H1 (cell line): ENCODE measurements at regions not wholly inside any gene's neighbourhood (a gene's known extent, or its start where the extent isn't known, plus 50 kb on each side); places are given as distances from the start of the nearest gene placed in this dataset.

Experiments used
- CTCF ChIA-PET: fragments of 300-600 bp; sonication (Branson Sonifier 250); formaldehyde crosslinking; loops from one replicate; lab custom pipeline; 2021; ENCODE audit not compliant: partially characterized antibody; lab: Charles Lee
- POLR2A ChIA-PET: fragments of 300-600 bp; sonication (Branson Sonifier 250); formaldehyde crosslinking; loops from one replicate; lab custom pipeline; 2021; ENCODE audit warnings: inconsistent platforms; ENCODE audit not compliant: partially characterized antibody; lab: Charles Lee
- DNase-seq, 2 experiments: peaks; one replicate each; pipeline versions ENCODE4 v3.0.0 to v3.0.0-alpha.2; 2010 to 2022; ENCODE audit warnings: low spot score in 2 of 2, low read depth in 1 of 2, mixed read lengths in 1 of 2
- FAIRE-seq: peaks from 2 replicates; lab custom pipeline; 2011; peaks lifted over from hg19 to GRCh38; lab: Jason Lieb, UNC
- H2AFZ ChIP-seq: 2 replicates; pipeline ENCODE4 v1.8.1; 2012; ENCODE audit warnings: low read length, inconsistent platforms
- H2AK5ac ChIP-seq: 2 replicates; pipeline ENCODE4 v1.6.1; 2013; ENCODE audit warnings: low read depth, low read length
- H2BK120ac ChIP-seq: replicated peaks from 2 replicates; pipeline ENCODE3; 2013; ENCODE audit warnings: low read depth, low read length, inconsistent platforms
- H2BK12ac ChIP-seq: 2 replicates; pipeline ENCODE4 v1.6.1; 2013; ENCODE audit warnings: low read depth, low read length
- H2BK15ac ChIP-seq: 2 replicates; pipeline ENCODE4 v1.6.1; 2013; ENCODE audit warnings: low read length
- H2BK20ac ChIP-seq: 2 replicates; pipeline ENCODE4 v1.6.1; 2013; ENCODE audit warnings: low read length
- H2BK5ac ChIP-seq: 2 replicates; pipeline ENCODE4 v1.6.1; 2013; ENCODE audit warnings: low read depth, low read length
- H3K14ac ChIP-seq: 2 replicates; pipeline ENCODE4 v1.6.1; 2013; ENCODE audit warnings: inconsistent platforms; ENCODE audit not compliant: insufficient read length
- H3K18ac ChIP-seq: 2 replicates; pipeline ENCODE4 v1.6.1; 2013; ENCODE audit warnings: low read length; ENCODE audit errors: extremely low read depth
- H3K23ac ChIP-seq: 2 replicates; pipeline ENCODE4 v1.6.1; 2013; ENCODE audit warnings: inconsistent platforms; ENCODE audit not compliant: insufficient read length
- H3K23me2 ChIP-seq: 2 replicates; pipeline ENCODE4 v1.6.1; 2013; ENCODE audit warnings: low read depth, low read length
- H3K27ac ChIP-seq: 2 replicates; pipeline ENCODE4 v1.6.1; 2011; ENCODE audit warnings: low read depth, low read length, inconsistent platforms
- H3K27me3 ChIP-seq, 4 experiments: replicated peaks in 1 of 4; 1 replicate in 1 of 4; 2 replicates in 3 of 4; pipeline versions ENCODE4 v1.6.1 to v1.8.1; 2011 to 2013; ENCODE audit warnings: low read length in 3 of 4, mild to moderate bottlenecking in 3 of 4, inconsistent platforms in 2 of 4, mixed read lengths in 2 of 4, moderate library complexity in 1 of 4; ENCODE audit not compliant: control insufficient read depth in 3 of 4, insufficient read depth in 3 of 4; ENCODE audit errors: extremely low read depth in 1 of 4
- H3K36me3 ChIP-seq, 4 experiments: 2 replicates each; pipeline versions ENCODE4 v1.6.1 to v1.8.1; 2011 to 2013; ENCODE audit warnings: mild to moderate bottlenecking in 4 of 4, low read length in 3 of 4, moderate library complexity in 2 of 4, control low read depth in 1 of 4, inconsistent platforms in 1 of 4; ENCODE audit not compliant: insufficient read depth in 4 of 4, control insufficient read depth in 2 of 4
- H3K4ac ChIP-seq: replicated peaks from 2 replicates; pipeline ENCODE3; 2013; ENCODE audit warnings: low read length, low read depth, mixed read lengths, inconsistent platforms; ENCODE audit not compliant: insufficient read length
- H3K4me1 ChIP-seq, 4 experiments: replicated peaks in 1 of 4; 1 replicate in 1 of 4; 2 replicates in 3 of 4; pipeline versions ENCODE4 v1.6.1 to v1.8.1; 2011 to 2013; ENCODE audit warnings: low read length in 3 of 4, inconsistent platforms in 2 of 4, mixed read lengths in 1 of 4; ENCODE audit not compliant: insufficient read depth in 4 of 4, control insufficient read depth in 3 of 4
- H3K4me2 ChIP-seq, 2 experiments: 2 replicates each; pipeline versions ENCODE4 v1.6.1 to v1.8.1; 2011 to 2013; ENCODE audit warnings: low read depth in 2 of 2, low read length in 2 of 2, control low read depth in 1 of 2, inconsistent platforms in 1 of 2, mild to moderate bottlenecking in 1 of 2; ENCODE audit not compliant: insufficient read depth in 1 of 2
- H3K4me3 ChIP-seq, 4 experiments: fragments of 200-600, 300-600 bp in 1 of 4; sonication (generic), shearing (Covaris generic), sonication (Bioruptor Twin) in 1 of 4; 2 replicates each; pipeline versions ENCODE4 v1.5.1 to v1.8.1; 2011 to 2016; ENCODE audit warnings: low read length in 4 of 4, low read depth in 3 of 4, control low read depth in 2 of 4, inconsistent platforms in 2 of 4, mild to moderate bottlenecking in 2 of 4, mixed read lengths in 1 of 4, moderate library complexity in 1 of 4; ENCODE audit not compliant: insufficient read depth in 2 of 4; ENCODE audit errors: extremely low read depth in 1 of 4
- H3K56ac ChIP-seq: replicated peaks from 2 replicates; pipeline ENCODE3; 2013; ENCODE audit warnings: low read depth, mild to moderate bottlenecking, mixed read lengths, low read length, inconsistent platforms; ENCODE audit not compliant: insufficient read length
- H3K79me1 ChIP-seq: 2 replicates; pipeline ENCODE4 v1.6.1; 2013; ENCODE audit warnings: low read depth, low read length, control low read depth
- H3K79me2 ChIP-seq, 2 experiments: 2 replicates each; pipeline versions ENCODE4 v1.6.1 to v1.8.1; 2012 to 2013; ENCODE audit warnings: low read length in 2 of 2, mild to moderate bottlenecking in 2 of 2, inconsistent platforms in 1 of 2; ENCODE audit not compliant: insufficient read depth in 2 of 2, control insufficient read depth in 1 of 2
- H3K9ac ChIP-seq, 4 experiments: replicated peaks in 1 of 4; 1 replicate in 1 of 4; 2 replicates in 3 of 4; pipeline versions ENCODE4 v1.6.1 to v1.8.1; 2011 to 2013; ENCODE audit warnings: low read depth in 3 of 4, low read length in 3 of 4, control low read depth in 2 of 4, mild to moderate bottlenecking in 2 of 4, moderate library complexity in 2 of 4, inconsistent platforms in 1 of 4; ENCODE audit errors: extremely low read depth in 1 of 4
- H3K9me3 ChIP-seq, 2 experiments: 2 replicates each; pipeline versions ENCODE4 v1.6.1 to v1.8.1; 2012 to 2013; ENCODE audit warnings: mild to moderate bottlenecking in 2 of 2, moderate library complexity in 2 of 2, control low read depth in 1 of 2, inconsistent platforms in 1 of 2, low read depth in 1 of 2, low read length in 1 of 2, mixed read lengths in 1 of 2; ENCODE audit not compliant: insufficient read depth in 2 of 2
- H4K20me1 ChIP-seq, 2 experiments: replicated peaks in 1 of 2; 2 replicates each; pipeline versions ENCODE3 to v1.8.1; 2011 to 2013; ENCODE audit warnings: inconsistent platforms in 2 of 2, low read length in 2 of 2, mild to moderate bottlenecking in 1 of 2; ENCODE audit not compliant: insufficient read depth in 2 of 2, control insufficient read depth in 1 of 2
- H4K5ac ChIP-seq: 2 replicates; pipeline ENCODE4 v1.6.1; 2013; ENCODE audit warnings: low read length, low read depth, mixed read lengths, inconsistent platforms; ENCODE audit not compliant: insufficient read length
- H4K8ac ChIP-seq: 2 replicates; pipeline ENCODE4 v1.8.0; 2013; ENCODE audit warnings: mild to moderate bottlenecking, moderate library complexity, low read length, inconsistent platforms; ENCODE audit not compliant: insufficient read depth; ENCODE audit errors: extremely low read depth
- H4K91ac ChIP-seq: replicated peaks from 2 replicates; pipeline ENCODE3; 2013; ENCODE audit warnings: low read length, mixed read lengths, inconsistent platforms; ENCODE audit not compliant: insufficient read length
- BCL11A ChIP-seq, 2 experiments: IDR thresholded peaks; one replicate each; pipeline ENCODE4 v1.6.1; 2011; ENCODE audit warnings: low read depth in 2 of 2, low read length in 2 of 2, mild to moderate bottlenecking in 2 of 2
- EGR1 ChIP-seq: IDR thresholded peaks from 2 replicates; pipeline ENCODE4 v1.6.1; 2011; ENCODE audit warnings: low read depth, low read length, borderline replicate concordance
- EP300 ChIP-seq, 2 experiments: IDR thresholded peaks; 1 replicate in 1 of 2; 2 replicates in 1 of 2; pipeline ENCODE4 v1.6.1; 2011 to 2012; ENCODE audit warnings: low read depth in 2 of 2, low read length in 2 of 2, mild to moderate bottlenecking in 2 of 2, borderline replicate concordance in 1 of 2, inconsistent platforms in 1 of 2, moderate library complexity in 1 of 2
- GTF2F1 ChIP-seq: IDR thresholded peaks from 2 replicates; pipeline ENCODE4 v1.6.1; 2012; ENCODE audit warnings: low read depth, low read length, improper control_type of control experiment, borderline replicate concordance
- SP2 ChIP-seq: IDR thresholded peaks from 2 replicates; pipeline ENCODE4 v1.6.1; 2012; ENCODE audit warnings: mild to moderate bottlenecking, low read length, inconsistent platforms
- SP4 ChIP-seq: IDR thresholded peaks from 2 replicates; pipeline ENCODE4 v1.6.1; 2012; ENCODE audit warnings: low read length, inconsistent platforms
- TAF7 ChIP-seq: optimal IDR thresholded peaks from 2 replicates; pipeline ENCODE3; 2011; ENCODE audit warnings: low read depth, mild to moderate bottlenecking, inconsistent platforms, low read length, moderate library complexity, borderline replicate concordance

- Histone ChIP-seq H2AK5ac (no peak overlapping the region), H3K27ac (no peak overlapping the region), H3K4ac (no peak overlapping the region), H2BK12ac (no peak overlapping the region), H3K36me3 (no peaks in the 10 kb centered on the region), H2BK120ac (no peak overlapping the region), H3K14ac (no peak overlapping the region), H3K23me2 (no peaks in the 10 kb centered on the region), H3K9me3 (no peaks in the 10 kb centered on the region), H4K5ac (no peak overlapping the region), H3K9ac (no peak overlapping the region), H3K56ac (no peak overlapping the region), H3K4me2 (no peak overlapping the region), H3K4me1 (0 out of 7 replicates have a peak, but pooled peaks cover 0 to 5% (median 0%) of the 10 kb centered on the region in 4 experiments), H3K23ac (no peak overlapping the region), H2BK20ac (no peak overlapping the region), H3K4me3 (no peak overlapping the region), H4K8ac (no peak overlapping the region), H3K79me2 (no peaks in the 10 kb centered on the region), H2BK5ac (no peak overlapping the region), H2BK15ac (no peak overlapping the region), H2AFZ (no peak overlapping the region), H3K18ac (no peak overlapping the region), H3K27me3 (no peaks in the 10 kb centered on the region), H4K20me1 (no peaks in the 10 kb centered on the region), H4K91ac (no peak overlapping the region), H3K79me1 (no peaks in the 10 kb centered on the region)
- CTCF ChIA-PET, result no interaction called here
- POLR2A ChIA-PET, result no interaction called here
- no peak for DNase-seq
- TF ChIP-seq SP4 (no peak), EGR1 (no peak), BCL11A (IDR thresholded peaks at IDR 0.05; ENCODE audit: low read depth in 2 of 2, low read length in 2 of 2) (no peak), TAF7 (no peak), EP300 (IDR thresholded peaks at IDR 0.05; ENCODE audit: borderline replicate concordance in 1 of 2, low read depth in 2 of 2, low read length in 2 of 2) (no peak), GTF2F1 (no peak), SP2 (no peak)
- no peak for FAIRE-seq
Observed at GRCh38 chr1:199121047-199121446, 482.2 kb downstream of the PTPRC start.
